ENCODE measurements at regions not wholly inside any gene's neighbourhood (a gene's known extent, or its start where the extent isn't known, plus 50 kb on each side); places are given as distances from the start of the nearest gene placed in this dataset.

DNA sequence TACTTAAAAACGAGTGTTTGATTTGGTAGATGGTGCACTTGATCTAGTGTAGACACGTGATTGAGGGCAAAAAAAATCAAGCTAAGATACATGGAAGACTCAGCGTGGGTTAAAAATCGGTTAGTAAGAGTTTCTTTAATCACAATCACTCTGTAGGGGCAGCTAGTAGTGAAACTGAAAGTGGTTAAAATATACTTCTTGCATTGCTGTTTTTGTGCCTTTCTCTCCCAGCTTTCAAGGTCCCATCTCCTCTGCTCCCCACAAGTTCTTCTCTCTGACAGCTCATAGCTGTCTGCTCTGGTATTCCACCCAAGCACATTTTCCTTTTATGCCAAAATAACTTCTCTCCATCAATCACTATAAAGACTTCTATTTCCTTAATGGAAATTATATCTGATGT is 1089.7 kb downstream of the EFNB2 start:
- Histone ChIP-seq H3K79me2 (ENCODE audit: insufficient read depth, low read length) (no peaks in the 10 kb centered on the region), H4K20me1 (ENCODE audit: insufficient read depth) (no peaks in the 10 kb centered on the region), H3K4me1 (ENCODE audit: control insufficient read depth in 1 of 2, insufficient read depth in 2 of 2, low read length in 2 of 2) (peaks cover 0 to 10% of the 10 kb centered on the region in 2 experiments), H2AFZ (ENCODE audit: low read depth, low read length, poor library complexity, severe bottlenecking) (no peak overlapping the region), H3K27me3 (ENCODE audit: insufficient read depth, low read length) (no peaks in the 10 kb centered on the region), H3K27ac (ENCODE audit: low read depth, low read length) (no peak overlapping the region), H3K9me3 (ENCODE audit: control insufficient read depth in 1 of 2, insufficient read depth in 1 of 2, low read depth in 1 of 2, low read length in 2 of 2) (no peaks in the 10 kb centered on the region), H3K9ac (ENCODE audit: low read length) (no peak overlapping the region), H3K4me2 (ENCODE audit: low read length) (no peak overlapping the region), H3K36me3 (ENCODE audit: control insufficient read depth in 1 of 2, insufficient read depth in 2 of 2, low read length in 2 of 2) (no peaks in the 10 kb centered on the region), H3K4me3 (replicated peaks in 1 of 2; ENCODE audit: low read depth in 1 of 2, low read length in 2 of 2) (no peak overlapping the region), H3K9me2 (ENCODE audit: insufficient read depth) (peaks cover 4% of the 10 kb centered on the region; the same call in 1 of the 2 replicates)
- ChIA-PET CTCF (no interaction called here), RAD21 (ENCODE audit: low non-redundant PET in 1 of 2, low total read pairs in 2 of 2, uncharacterized antibody in 2 of 2, unreplicated experiment in 2 of 2) (no interaction called here), POLR2A (no interaction called here)
- BruUV-seq (replicated peaks), result no TSS peak
- TF ChIP-seq, protein P1, sequence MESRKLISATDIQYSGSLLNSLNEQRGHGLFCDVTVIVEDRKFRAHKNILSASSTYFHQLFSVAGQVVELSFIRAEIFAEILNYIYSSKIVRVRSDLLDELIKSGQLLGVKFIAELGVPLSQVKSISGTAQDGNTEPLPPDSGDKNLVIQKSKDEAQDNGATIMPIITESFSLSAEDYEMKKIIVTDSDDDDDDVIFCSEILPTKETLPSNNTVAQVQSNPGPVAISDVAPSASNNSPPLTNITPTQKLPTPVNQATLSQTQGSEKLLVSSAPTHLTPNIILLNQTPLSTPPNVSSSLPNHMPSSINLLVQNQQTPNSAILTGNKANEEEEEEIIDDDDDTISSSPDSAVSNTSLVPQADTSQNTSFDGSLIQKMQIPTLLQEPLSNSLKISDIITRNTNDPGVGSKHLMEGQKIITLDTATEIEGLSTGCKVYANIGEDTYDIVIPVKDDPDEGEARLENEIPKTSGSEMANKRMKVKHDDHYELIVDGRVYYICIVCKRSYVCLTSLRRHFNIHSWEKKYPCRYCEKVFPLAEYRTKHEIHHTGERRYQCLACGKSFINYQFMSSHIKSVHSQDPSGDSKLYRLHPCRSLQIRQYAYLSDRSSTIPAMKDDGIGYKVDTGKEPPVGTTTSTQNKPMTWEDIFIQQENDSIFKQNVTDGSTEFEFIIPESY (IDR thresholded peaks at IDR 0.05; ENCODE audit: extremely low read depth, insufficient replicate concordance, low read length), result no peak
- intact Hi-C loops (cut with micrococcal nuclease), result no loop called here
- no peak for ATAC-seq
- no peak for DNase-seq (ENCODE audit: low read depth, low spot score)

DNA sequence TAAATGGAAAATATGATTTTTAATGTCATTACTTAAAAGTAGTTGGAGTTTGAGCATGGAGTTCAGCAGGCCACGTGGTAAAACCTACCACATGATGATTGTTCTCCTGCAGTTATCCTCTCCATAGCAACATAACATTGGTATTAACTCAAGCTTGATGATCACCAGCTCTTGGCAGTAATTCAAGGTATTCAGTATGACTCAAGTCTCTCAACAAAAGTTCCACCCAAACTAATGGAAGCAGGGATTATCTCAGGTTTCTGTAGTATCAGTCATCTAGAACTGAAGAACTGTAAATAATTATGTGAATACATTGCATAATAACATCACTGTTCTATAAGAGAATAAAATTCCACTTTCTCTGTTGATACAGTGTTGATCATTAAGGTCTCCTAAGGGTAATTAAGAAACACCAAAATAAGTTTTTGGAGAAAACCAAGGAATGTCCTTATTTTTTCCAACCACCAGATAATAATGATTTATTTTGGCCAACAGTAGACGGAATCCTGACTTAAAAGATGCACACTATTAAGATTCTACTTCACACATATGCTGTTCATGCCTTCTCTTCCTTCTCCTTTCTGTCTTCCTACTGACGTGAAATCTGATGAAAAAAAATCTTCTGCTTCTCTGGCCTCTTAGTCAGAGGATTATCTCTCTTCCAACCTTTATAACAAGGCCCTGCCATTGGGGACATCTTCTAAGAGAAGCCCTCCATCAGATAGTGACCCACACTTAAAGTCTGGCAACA is 1092.3 kb downstream of the EFNB2 start:
- peak; percentile 87 for DNase-seq (ENCODE audit: low read depth, low spot score)
- ChIA-PET POLR2A (no interaction called here), CTCF (no interaction called here), RAD21 (ENCODE audit: low non-redundant PET in 1 of 2, low total read pairs in 2 of 2, uncharacterized antibody in 2 of 2, unreplicated experiment in 2 of 2) (no interaction called here)
- no TSS peak for BruUV-seq (replicated peaks)
- peaks cover 0 to 10% of the 10 kb centered on the region in 2 experiments for H3K4me1 ChIP-seq (ENCODE audit: control insufficient read depth in 1 of 2, insufficient read depth in 2 of 2, low read length in 2 of 2)
- peak overlapping the region; percentile 89 for H2AFZ ChIP-seq (ENCODE audit: low read depth, low read length, poor library complexity, severe bottlenecking)
- H3K4me2 ChIP-seq (ENCODE audit: low read length), result peak overlapping the region; percentile 18
- no peaks in the 10 kb centered on the region for H3K79me2 ChIP-seq (ENCODE audit: insufficient read depth, low read length)
- H3K9ac ChIP-seq (ENCODE audit: low read length), result no peak overlapping the region
- H3K27me3 ChIP-seq (ENCODE audit: insufficient read depth, low read length), result no peaks in the 10 kb centered on the region
- no peaks in the 10 kb centered on the region for H3K36me3 ChIP-seq (ENCODE audit: control insufficient read depth in 1 of 2, insufficient read depth in 2 of 2, low read length in 2 of 2)
- no peak overlapping the region for H3K4me3 ChIP-seq (replicated peaks in 1 of 2; ENCODE audit: low read depth in 1 of 2, low read length in 2 of 2)
- intact Hi-C loops (cut with micrococcal nuclease), result no loop called here
- H3K9me3 ChIP-seq (ENCODE audit: control insufficient read depth in 1 of 2, insufficient read depth in 1 of 2, low read depth in 1 of 2, low read length in 2 of 2), result no peaks in the 10 kb centered on the region
- H4K20me1 ChIP-seq (ENCODE audit: insufficient read depth), result no peaks in the 10 kb centered on the region
- ATAC-seq, result peak; percentile 54
- H3K27ac ChIP-seq (ENCODE audit: low read depth, low read length), result no peak overlapping the region
- H3K9me2 ChIP-seq (ENCODE audit: insufficient read depth), result peaks cover 4% of the 10 kb centered on the region; the same call in 1 of the 2 replicates
- TF ChIP-seq, protein P1 (IDR thresholded peaks at IDR 0.05; ENCODE audit: extremely low read depth, insufficient replicate concordance, low read length), result no peak
- TF ChIP-seq POLR2AphosphoS5 (IDR thresholded peaks at IDR 0.05; ENCODE audit: low read depth, low read length) (no peak), ELF1 (IDR thresholded peaks at IDR 0.05; ENCODE audit: borderline replicate concordance, low read depth) (no peak), JUND (IDR thresholded peaks at IDR 0.05) (peak; percentile 40; the same call in 1 of the 2 replicates), EGR1 (IDR thresholded peaks at IDR 0.05; ENCODE audit: low read depth) (no peak), CBX3 (IDR thresholded peaks at IDR 0.05; ENCODE audit: low read depth) (0 out of 2 replicates have a peak, but pooled peaks have one; percentile 39), EZH2phosphoT487 (IDR thresholded peaks at IDR 0.05; ENCODE audit: borderline replicate concordance) (no peak), TCF7L2 (IDR thresholded peaks at IDR 0.05; ENCODE audit: borderline replicate concordance, extremely low read depth, insufficient read depth, insufficient read length) (no peak), YY1 (IDR thresholded peaks at IDR 0.05; ENCODE audit: extremely low read depth, insufficient replicate concordance, low read depth, low read length) (no peak), ZFX (IDR thresholded peaks at IDR 0.05) (no peak), SP1 (IDR thresholded peaks at IDR 0.05; ENCODE audit: low read depth) (peak; percentile 30; the same call in 1 of the 2 replicates), FOSL1 (IDR thresholded peaks at IDR 0.05; ENCODE audit: low read depth) (peak; percentile 49; the same call in 1 of the 2 replicates), ZNF274 (IDR thresholded peaks at IDR 0.05; ENCODE audit: low read depth, low read length) (no peak), SIN3A (IDR thresholded peaks at IDR 0.05; ENCODE audit: low read depth) (no peak)
- TF ChIP-seq, protein P2, sequence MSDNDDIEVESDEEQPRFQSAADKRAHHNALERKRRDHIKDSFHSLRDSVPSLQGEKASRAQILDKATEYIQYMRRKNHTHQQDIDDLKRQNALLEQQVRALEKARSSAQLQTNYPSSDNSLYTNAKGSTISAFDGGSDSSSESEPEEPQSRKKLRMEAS (IDR thresholded peaks at IDR 0.05), result peak; percentile 42
- TF ChIP-seq, protein P3, sequence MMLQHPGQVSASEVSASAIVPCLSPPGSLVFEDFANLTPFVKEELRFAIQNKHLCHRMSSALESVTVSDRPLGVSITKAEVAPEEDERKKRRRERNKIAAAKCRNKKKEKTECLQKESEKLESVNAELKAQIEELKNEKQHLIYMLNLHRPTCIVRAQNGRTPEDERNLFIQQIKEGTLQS (IDR thresholded peaks at IDR 0.05), result no peak

Data from HCT116 (cell line).